Coronary artery (tissue), 2 donors: ENCODE measurements at regions not wholly inside any gene's neighbourhood (a gene's known extent, or its start where the extent isn't known, plus 50 kb on each side); places are given as distances from the start of the nearest gene placed in this dataset.
"Not testable (repeated sequence)": the region's sequence is repeated elsewhere in the genome, so short reads cannot be mapped to it uniquely, and the experiment has no call there.

Experiments
- DNase-seq: peaks from one replicate; pipeline ENCODE4 v3.0.0-alpha.2; 2017; ENCODE audit warnings: low spot score
- H3K27ac ChIP-seq, 2 donors: fragments of 200-600 bp; sonication (generic); one replicate each; pipeline ENCODE4 v1.5.1; 2016 to 2019
- H3K4me3 ChIP-seq: fragments of 200-600 bp; sonication (generic); 2 replicates; pipeline ENCODE4 v1.5.1; 2016; ENCODE audit warnings: mild to moderate bottlenecking, moderate library complexity
- TF ChIP-seq, protein P1 (sequence below): fragments of 200-600 bp; sonication (generic); IDR thresholded peaks from one replicate; pipeline ENCODE4 v1.5.1; 2019; ENCODE audit warnings: antibody characterized with exemption

DNA sequence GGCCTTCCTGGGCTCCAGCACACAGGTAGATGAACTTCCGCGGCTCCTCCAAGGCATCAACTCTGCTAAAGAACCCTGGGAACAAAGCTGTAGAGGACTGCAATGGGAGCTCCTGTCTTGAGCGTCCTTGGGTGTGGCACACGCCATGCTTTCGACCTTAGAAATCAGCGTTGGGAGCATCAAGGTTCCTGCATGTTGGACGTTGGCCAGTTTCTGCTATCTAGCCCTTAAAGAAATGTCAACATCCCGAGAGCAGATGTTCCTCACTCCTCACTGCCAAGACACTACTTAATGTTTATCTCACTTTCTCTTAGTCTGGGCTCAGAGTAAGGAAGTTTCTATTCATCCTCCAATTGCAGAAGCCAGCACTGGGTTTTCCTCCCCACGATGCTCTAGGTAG, 70.6 kb upstream of the MEDAG start:
- DNase-seq: no peak

DNA sequence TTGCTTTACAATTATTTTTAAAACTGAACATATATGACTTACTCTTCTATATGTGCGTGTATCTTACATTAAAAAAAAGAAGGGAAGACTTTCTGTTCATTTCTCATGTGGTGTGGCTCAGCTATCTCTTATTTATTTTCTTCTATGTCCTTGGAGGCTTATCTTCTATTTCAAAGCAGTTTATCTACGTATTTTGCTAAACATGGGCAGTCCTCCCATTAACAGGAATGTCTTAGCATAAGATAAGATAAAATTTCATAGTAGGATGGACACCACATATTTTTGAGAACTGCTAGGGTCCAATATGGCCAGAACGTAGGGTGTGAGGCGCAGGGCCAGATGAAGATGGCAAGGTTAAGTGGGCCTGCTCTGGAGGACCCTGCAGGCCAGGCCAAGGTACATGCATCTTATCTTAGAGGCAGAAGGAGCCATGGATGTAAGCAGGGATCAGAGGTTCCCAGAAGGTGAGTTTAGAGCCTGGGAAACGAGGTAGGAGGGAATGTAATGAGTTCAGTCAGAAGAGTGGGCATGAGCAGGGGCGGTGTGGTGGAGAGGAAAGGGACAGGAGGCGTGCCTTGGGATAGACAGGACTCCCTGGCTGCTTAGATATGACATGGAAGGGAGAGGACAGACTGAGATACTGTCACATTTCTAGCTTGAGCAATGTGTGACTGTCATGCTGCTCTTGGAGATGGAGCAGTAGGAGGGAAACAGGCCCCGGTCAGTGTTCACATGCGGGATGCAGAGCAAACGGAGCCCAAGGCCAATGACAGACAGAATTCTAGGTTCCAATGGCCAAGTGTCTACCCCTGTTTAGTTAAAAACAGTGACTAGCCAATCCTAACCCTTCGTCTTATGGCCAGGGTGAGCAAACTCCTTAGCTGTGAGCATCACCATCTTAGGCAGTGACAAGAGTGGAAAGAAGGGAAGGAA, 68.6 kb upstream of the MEDAG start:
- Histone ChIP-seq H3K27ac (no peak overlapping the region), H3K4me3 (no peak overlapping the region)
- TF ChIP-seq, protein P1, sequence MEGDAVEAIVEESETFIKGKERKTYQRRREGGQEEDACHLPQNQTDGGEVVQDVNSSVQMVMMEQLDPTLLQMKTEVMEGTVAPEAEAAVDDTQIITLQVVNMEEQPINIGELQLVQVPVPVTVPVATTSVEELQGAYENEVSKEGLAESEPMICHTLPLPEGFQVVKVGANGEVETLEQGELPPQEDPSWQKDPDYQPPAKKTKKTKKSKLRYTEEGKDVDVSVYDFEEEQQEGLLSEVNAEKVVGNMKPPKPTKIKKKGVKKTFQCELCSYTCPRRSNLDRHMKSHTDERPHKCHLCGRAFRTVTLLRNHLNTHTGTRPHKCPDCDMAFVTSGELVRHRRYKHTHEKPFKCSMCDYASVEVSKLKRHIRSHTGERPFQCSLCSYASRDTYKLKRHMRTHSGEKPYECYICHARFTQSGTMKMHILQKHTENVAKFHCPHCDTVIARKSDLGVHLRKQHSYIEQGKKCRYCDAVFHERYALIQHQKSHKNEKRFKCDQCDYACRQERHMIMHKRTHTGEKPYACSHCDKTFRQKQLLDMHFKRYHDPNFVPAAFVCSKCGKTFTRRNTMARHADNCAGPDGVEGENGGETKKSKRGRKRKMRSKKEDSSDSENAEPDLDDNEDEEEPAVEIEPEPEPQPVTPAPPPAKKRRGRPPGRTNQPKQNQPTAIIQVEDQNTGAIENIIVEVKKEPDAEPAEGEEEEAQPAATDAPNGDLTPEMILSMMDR: no peak
- no peak for DNase-seq

More for the DNA sequence above, 70.6 kb upstream of the MEDAG start:
- TF ChIP-seq, protein P1: no peak
- H3K27ac ChIP-seq: no peak overlapping the region
- H3K4me3 ChIP-seq: no peak overlapping the region

DNA sequence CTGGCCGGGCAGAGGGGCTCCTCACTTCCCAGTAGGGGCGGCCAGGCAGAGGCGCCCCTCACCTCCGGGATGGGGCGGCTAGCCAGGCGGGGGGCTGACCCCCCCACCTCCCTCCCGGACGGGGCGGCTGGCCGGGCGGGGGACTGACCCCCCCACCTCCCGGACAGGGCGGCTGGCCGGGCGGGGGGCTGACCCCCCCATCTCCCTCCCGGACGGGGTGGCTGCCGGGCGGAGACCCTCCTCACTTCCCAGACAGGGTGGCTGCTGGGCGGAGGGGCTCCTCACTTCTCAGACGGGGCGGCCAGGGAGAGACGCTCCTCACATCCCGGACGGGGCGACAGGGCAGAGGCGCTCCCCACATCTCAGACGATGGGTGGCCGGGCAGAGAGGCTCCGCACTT, 66.4 kb upstream of the MEDAG start:
- not testable (repeated sequence) for DNase-seq, H3K27ac ChIP-seq, H3K4me3 ChIP-seq

DNA sequence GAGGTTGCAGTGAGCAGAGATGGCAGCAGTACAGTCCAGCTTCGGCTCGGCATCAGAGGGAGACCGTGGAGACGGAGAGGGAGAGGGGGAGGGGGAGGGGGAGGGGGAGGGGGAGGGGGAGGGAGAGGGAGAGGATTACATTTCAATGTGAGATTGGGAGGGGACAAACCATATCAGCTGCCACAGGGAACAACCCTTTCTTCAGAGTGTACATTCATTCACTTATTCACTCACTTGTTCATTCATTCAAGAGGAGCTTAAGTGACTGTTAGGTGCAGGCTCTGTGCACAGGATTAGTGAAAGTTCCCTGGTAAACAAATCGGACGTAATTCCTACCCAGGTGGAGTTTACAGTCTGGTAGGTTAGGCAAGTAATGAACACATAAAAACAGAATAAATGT, 65.6 kb upstream of the MEDAG start:
- DNase-seq: no peak
- Histone ChIP-seq H3K4me3 (no peak overlapping the region), H3K27ac (no peak overlapping the region)
- TF ChIP-seq, protein P1: no peak

DNA sequence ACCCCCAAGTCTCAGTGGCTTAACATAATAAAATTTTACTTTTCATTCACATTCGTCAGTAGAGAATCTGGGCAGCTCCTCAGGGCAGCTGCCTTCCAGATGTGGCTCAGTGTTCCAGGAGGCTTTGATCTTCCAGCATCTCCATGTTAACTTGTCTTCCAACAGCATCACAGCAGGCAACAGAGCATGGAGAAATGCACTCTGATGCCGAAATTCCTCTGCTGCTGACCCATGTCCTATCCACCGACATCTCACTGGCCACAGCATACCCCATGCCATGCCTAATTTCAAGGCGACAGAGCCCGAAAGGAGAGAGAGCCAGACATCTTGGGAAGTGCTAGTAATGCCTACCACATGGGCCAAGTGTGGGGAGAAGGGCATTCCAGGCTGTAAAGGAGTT, 64.9 kb upstream of the MEDAG start:
- no peak overlapping the region for H3K27ac ChIP-seq
- TF ChIP-seq, protein P1: no peak
- no peak overlapping the region for H3K4me3 ChIP-seq
- DNase-seq: no peak

DNA sequence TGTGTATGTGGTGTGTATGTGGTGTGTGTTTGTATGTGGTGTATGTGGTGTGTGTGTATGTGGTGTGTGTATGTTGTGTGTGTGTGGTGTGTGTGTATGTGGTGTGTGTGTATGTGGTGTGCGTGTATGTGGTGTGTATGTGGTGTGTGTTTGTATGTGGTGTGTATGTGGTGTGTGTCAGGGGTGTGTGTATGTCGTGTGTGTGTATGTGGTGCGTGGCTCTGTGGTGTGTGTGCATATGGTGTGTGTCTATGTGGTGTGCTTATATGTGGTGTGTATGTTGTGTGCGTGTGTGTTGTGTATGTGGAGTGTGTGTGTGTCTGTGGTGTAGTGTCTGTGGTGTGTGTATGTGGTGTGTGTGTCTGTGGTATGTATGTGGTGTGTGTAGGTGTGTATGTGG, 62.5 kb upstream of the MEDAG start:
- TF ChIP-seq, protein P1: no peak
- Histone ChIP-seq H3K4me3 (no peak overlapping the region), H3K27ac (no peak overlapping the region)
- DNase-seq: no peak

DNA sequence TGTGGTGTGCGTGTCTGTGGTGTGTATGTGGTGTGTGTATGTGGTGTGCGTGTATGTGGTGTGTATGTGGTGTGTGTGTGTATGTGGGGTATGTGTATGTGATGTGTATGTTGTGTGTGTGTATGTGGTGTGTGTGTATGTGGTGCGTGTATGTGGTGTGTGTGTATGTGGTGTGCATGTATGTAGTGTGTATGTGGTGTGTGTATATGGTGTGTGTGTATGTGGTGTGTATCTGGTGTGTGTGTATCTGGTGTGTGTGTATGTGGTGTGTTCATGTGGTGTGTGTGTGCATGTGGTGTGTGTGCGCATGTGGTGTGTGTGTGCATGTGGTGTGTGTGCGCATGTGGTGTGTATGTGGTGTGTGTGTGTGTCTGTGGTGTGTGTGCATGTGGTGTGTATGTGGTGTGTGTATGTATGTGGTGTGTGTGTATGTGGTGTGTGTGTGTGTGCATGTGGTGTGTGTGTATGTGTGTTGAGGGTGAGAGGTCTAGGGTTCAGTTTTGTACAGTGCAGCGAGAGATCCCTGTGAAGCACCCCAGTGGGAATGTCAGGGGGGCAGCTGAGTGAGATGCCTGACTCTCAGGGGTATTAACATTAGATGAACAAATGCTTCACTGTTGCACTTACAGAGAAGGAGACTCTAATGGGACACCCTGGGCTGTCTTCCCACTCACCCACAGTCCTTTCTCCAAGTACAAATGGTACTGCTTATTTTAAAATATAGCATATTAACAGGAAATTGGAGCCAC, 61.3 kb upstream of the MEDAG start:
- Histone ChIP-seq H3K4me3 (no peak overlapping the region), H3K27ac (no peak overlapping the region)
- TF ChIP-seq, protein P1: no peak
- DNase-seq: no peak
